ENCODE measurements at regions not wholly inside any gene's neighbourhood (a gene's known extent, or its start where the extent isn't known, plus 50 kb on each side); places are given as distances from the start of the nearest gene placed in this dataset.
A peak's percentile ranks its signal among the peaks of the same experiment; 100 is the strongest.

GRCh38 chr20:60959971-60960370, 292.1 kb upstream of the CDH4 start:
- DNase-seq (ENCODE audit: low spot score) = no peak

DNA sequence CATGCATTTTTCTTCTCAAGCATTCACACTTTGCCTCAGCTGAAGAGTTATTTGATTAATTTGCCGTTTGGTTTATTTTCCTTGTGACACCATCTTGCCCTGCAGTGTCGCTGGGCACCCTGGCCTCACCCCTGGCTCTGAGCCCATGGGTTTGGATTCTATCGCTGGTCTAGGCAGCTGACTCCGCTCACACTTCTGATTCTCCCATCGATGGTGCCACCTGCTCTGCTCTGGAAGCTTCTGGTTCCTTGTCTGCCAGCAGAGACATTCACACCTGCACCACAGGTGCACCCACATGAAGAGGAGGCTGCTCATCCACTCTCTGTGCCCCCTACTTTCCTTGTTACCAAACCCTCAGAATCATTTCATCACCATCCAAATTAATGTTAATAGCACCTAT, 291.6 kb upstream of the CDH4 start:
- DNase-seq (ENCODE audit: low spot score) = no peak

GRCh38 chr20:60961551-60961950, 290.5 kb upstream of the CDH4 start:
- no peak for DNase-seq (ENCODE audit: low spot score)

- no peak for DNase-seq (ENCODE audit: low spot score)
Measured at GRCh38 chr20:60962367-60963045, 289.6 kb upstream of the CDH4 start.

- no peak for DNase-seq (ENCODE audit: low spot score)
Measured at GRCh38 chr20:60963146-60963545, 288.9 kb upstream of the CDH4 start.

GRCh38 chr20:60964911-60965310, 287.1 kb upstream of the CDH4 start:
- DNase-seq (ENCODE audit: low spot score) = no peak

- no peak for DNase-seq (ENCODE audit: low spot score)
Measured at GRCh38 chr20:60966031-60966430, 286.0 kb upstream of the CDH4 start.

DNA sequence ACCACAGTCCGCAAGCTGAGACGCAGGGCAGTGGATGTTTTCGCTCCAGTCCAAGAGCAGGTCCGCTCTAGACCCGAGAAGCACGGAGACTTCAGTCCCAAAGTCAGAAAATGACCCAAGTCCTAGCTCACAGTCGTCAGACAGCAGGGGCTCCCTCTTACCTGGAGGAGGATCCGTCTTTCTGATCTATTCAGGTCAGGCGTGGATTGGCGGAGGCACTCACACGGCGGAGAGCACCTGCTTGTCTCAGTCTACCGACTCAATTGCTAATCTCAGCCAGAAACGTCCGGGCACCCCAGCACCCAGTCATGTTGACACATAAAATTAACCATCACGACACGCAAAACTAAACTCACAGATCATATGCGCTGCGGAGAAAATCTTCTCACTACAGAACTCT, 285.3 kb upstream of the CDH4 start:
- DNase-seq (ENCODE audit: low spot score) = no peak

DNA sequence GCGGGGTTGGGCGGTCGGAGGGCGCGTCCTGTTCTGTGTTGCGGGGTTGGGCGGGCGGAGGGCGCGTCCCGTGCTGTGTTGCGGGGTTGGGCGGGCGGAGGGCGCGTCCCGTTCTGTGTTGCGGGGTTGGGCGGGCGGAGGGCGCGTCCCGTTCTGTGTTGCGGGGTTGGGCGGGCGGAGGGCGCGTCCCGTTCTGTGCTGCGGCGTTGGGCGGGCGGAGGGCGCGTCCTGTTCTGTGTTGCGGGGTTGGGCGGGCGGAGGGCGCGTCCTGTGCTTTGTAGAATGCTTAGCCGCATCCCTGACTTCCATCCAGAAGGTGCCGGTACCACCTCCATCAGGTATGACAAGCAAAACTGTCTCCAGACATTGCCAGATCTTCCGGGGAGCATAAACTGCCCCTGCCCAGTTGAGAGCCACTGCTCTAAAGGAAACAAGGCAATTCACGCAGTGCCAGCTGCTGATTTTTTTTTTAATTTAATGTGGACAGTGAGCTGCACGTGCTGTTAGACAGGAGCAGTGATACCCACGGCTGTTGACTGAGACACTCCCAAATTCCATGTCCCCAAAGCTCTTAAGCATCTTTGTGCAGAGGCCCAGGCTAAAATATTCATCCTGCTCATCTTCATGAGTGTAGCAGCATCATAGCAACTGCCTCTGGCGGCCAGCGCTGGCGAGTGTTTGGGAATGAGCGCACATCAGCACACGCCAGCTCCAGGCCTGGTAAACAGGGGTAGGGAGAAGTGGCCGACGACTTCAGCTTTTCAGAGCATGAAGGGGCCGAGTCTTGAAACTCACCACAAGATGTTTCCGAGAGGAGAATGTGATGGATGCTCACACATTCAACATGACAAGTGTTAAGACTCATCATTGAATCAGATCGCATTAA, 284.4 kb upstream of the CDH4 start:
- no peak for DNase-seq (ENCODE audit: low spot score)

GRCh38 chr20:60968853-60969720, 283.0 kb upstream of the CDH4 start:
- DNase-seq (ENCODE audit: low spot score) = no peak

GRCh38 chr20:60970601-60971000, 281.5 kb upstream of the CDH4 start:
- DNase-seq (ENCODE audit: low spot score) = no peak

GRCh38 chr20:60974022-60974421, 278.0 kb upstream of the CDH4 start:
- no peak for DNase-seq (ENCODE audit: low spot score)

- no peak for DNase-seq (ENCODE audit: low spot score)
Measured at GRCh38 chr20:60974441-60974945, 277.6 kb upstream of the CDH4 start.

DNA sequence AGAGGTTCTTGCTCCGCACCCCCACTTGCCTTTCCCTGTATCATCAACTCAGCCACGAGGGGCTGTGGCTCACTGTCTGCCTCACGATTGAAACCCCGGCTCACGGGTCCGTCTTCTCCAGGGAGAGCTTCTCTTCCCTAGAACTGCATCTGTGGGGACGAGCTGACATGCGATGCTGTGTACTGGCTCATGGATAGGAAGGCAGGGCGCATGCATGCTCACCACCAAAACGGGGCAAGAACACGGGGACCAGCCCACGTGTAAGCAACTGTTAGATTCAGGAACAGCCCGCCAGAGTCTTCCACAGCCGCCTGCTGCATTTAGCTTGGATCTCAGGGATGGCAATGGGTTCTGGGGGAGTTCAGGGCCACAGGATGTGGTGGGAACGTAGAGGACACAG, 275.9 kb upstream of the CDH4 start:
- DNase-seq (ENCODE audit: low spot score) = no peak

- no peak for DNase-seq (ENCODE audit: low spot score)
Measured at GRCh38 chr20:60976913-60977312, 275.1 kb upstream of the CDH4 start.

GRCh38 chr20:60977901-60978300, 274.2 kb upstream of the CDH4 start:
- DNase-seq (ENCODE audit: low spot score) = no peak

- no peak for DNase-seq (ENCODE audit: low spot score)
Measured at GRCh38 chr20:60984666-60985065, 267.4 kb upstream of the CDH4 start.

GRCh38 chr20:60986506-60987156, 265.4 kb upstream of the CDH4 start:
- no peak for DNase-seq (ENCODE audit: low spot score)

DNA sequence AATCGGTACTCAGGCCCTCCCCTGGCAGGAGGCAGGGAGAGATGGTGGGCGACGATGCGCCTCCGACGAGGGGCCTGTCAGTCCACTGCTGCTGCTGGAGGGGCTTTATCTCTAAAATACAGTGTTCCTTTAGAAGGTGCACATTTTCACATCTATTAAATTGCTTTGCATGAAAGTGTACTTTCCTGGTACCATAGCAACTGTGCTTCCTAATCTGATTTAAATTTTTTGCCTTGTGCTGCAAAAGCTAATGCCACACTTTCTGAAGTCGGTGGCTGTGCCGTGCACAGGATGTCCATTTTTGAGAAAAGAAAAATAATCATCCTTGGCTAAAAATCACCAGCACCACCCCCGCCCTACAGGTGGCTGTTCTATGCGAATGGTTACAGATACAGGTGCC, 262.0 kb upstream of the CDH4 start:
- DNase-seq (ENCODE audit: low spot score) = no peak

GRCh38 chr20:60990643-60991042, 261.4 kb upstream of the CDH4 start:
- no peak for DNase-seq (ENCODE audit: low spot score)

- DNase-seq (ENCODE audit: low spot score) = peak; percentile 15
Measured at GRCh38 chr20:60993433-60994044, 258.5 kb upstream of the CDH4 start.
